ENCODE measurements at regions not wholly inside any gene's neighbourhood (a gene's known extent, or its start where the extent isn't known, plus 50 kb on each side); places are given as distances from the start of the nearest gene placed in this dataset.
"Not testable (repeated sequence)": the region's sequence is repeated elsewhere in the genome, so short reads cannot be mapped to it uniquely, and the experiment has no call there.

GRCh38 chr4:179116011-179116410, 1673.8 kb upstream of the AGA start:
- no peak for DNase-seq (ENCODE audit: low read depth in 2 of 2)

GRCh38 chr4:179116581-179116980, 1674.3 kb upstream of the AGA start:
- no peak for DNase-seq (ENCODE audit: low read depth in 2 of 2)

GRCh38 chr4:179123084-179123483, 1680.8 kb upstream of the AGA start:
- DNase-seq (ENCODE audit: low read depth in 2 of 2), result no peak

- no peak for DNase-seq (ENCODE audit: low read depth in 2 of 2)
Measured at GRCh38 chr4:179124419-179124818, 1682.2 kb upstream of the AGA start.

- DNase-seq (ENCODE audit: low read depth in 2 of 2), result no peak
Measured at GRCh38 chr4:179124957-179125356, 1682.7 kb upstream of the AGA start.

GRCh38 chr4:179125870-179126269, 1683.6 kb upstream of the AGA start:
- DNase-seq (ENCODE audit: low read depth in 2 of 2), result no peak

- no peak for DNase-seq (ENCODE audit: low read depth in 2 of 2)
Measured at GRCh38 chr4:179128299-179128698, 1686.1 kb upstream of the AGA start.

GRCh38 chr4:179130122-179130714, 1688.0 kb upstream of the AGA start:
- no peak for DNase-seq (ENCODE audit: low read depth in 2 of 2)

GRCh38 chr4:179145746-179146525, 1703.7 kb upstream of the AGA start:
- no peak for DNase-seq (ENCODE audit: low read depth in 2 of 2)

- DNase-seq (ENCODE audit: low read depth in 2 of 2), result no peak
Measured at GRCh38 chr4:179151770-179152169, 1709.5 kb upstream of the AGA start.

- no peak for DNase-seq (ENCODE audit: low read depth in 2 of 2)
Measured at GRCh38 chr4:179163147-179163546, 1720.9 kb upstream of the AGA start.

GRCh38 chr4:179164267-179164999, 1722.2 kb upstream of the AGA start:
- no peak for DNase-seq (ENCODE audit: low read depth in 2 of 2)

- DNase-seq (ENCODE audit: low read depth in 2 of 2), result no peak
Measured at GRCh38 chr4:179165000-179165738, 1722.9 kb upstream of the AGA start.

- no peak for DNase-seq (ENCODE audit: low read depth in 2 of 2)
Measured at GRCh38 chr4:179165862-179166261, 1723.6 kb upstream of the AGA start.

GRCh38 chr4:179170308-179170707, 1728.1 kb upstream of the AGA start:
- DNase-seq (ENCODE audit: low read depth in 2 of 2), result not testable (repeated sequence)

GRCh38 chr4:179182741-179183140, 1740.5 kb upstream of the AGA start:
- no peak for DNase-seq (ENCODE audit: low read depth in 2 of 2)

- DNase-seq (ENCODE audit: low read depth in 2 of 2), result no peak
Measured at GRCh38 chr4:179195887-179196286, 1753.7 kb upstream of the AGA start.

GRCh38 chr4:179196511-179196910, 1754.3 kb upstream of the AGA start:
- no peak for DNase-seq (ENCODE audit: low read depth in 2 of 2)

- DNase-seq (ENCODE audit: low read depth in 2 of 2), result no peak
Measured at GRCh38 chr4:179200681-179201080, 1758.4 kb upstream of the AGA start.

- DNase-seq (ENCODE audit: low read depth in 2 of 2), result no peak
Measured at GRCh38 chr4:179225594-179225993, 1783.4 kb upstream of the AGA start.

- no peak for DNase-seq (ENCODE audit: low read depth in 2 of 2)
Measured at GRCh38 chr4:179248821-179249220, 1806.6 kb upstream of the AGA start.

GRCh38 chr4:179268791-179269190, 1826.6 kb upstream of the AGA start:
- no peak for DNase-seq (ENCODE audit: low read depth in 2 of 2)

Measured in stimulated activated CD4-positive, alpha-beta T cell treated with anti-CD3 and anti-CD28 coated beads, Interleukin-1b, Interleukin-23, amount 100 ng/mL, for 4 hours (primary cell).